Liver (tissue), 8 donors: ENCODE measurements at regions not wholly inside any gene's neighbourhood (a gene's known extent, or its start where the extent isn't known, plus 50 kb on each side); places are given as distances from the start of the nearest gene placed in this dataset.

ENCODE experiments used
- DNase-seq: peaks from one replicate; pipeline ENCODE4 v3.0.0-alpha.2; 2017; ENCODE audit warnings: low spot score
- H3K27ac ChIP-seq, 2 donors: one replicate each; pipeline ENCODE4 v1.7.0; 2013; ENCODE audit warnings: inconsistent platforms in 2 of 2, low read length in 2 of 2, control low read depth in 1 of 2, low read depth in 1 of 2, mild to moderate bottlenecking in 1 of 2
- H3K27me3 ChIP-seq, 4 donors: one replicate each; pipeline versions ENCODE4 v1.6.1 to v1.7.0; 2013; ENCODE audit warnings: low read length in 3 of 4, inconsistent platforms in 1 of 4, mild to moderate bottlenecking in 1 of 4, moderate library complexity in 1 of 4; ENCODE audit not compliant: control insufficient read depth in 4 of 4, insufficient read depth in 4 of 4
- H3K36me3 ChIP-seq, 4 donors: one replicate each; pipeline versions ENCODE4 v1.6.1 to v1.7.0; 2013; ENCODE audit warnings: low read length in 3 of 4, mild to moderate bottlenecking in 3 of 4, low read depth in 1 of 4, moderate library complexity in 1 of 4; ENCODE audit not compliant: control insufficient read depth in 4 of 4, insufficient read depth in 3 of 4
- H3K4me1 ChIP-seq, 4 donors: one replicate each; pipeline versions ENCODE4 v1.6.1 to v1.7.0; 2013; ENCODE audit warnings: low read length in 3 of 4, mild to moderate bottlenecking in 3 of 4, moderate library complexity in 1 of 4; ENCODE audit not compliant: control insufficient read depth in 4 of 4, insufficient read depth in 4 of 4
- H3K4me3 ChIP-seq, 3 donors: one replicate each; pipeline versions ENCODE4 v1.6.1 to v1.7.0; 2013; ENCODE audit warnings: low read length in 3 of 3, control low read depth in 1 of 3, low read depth in 1 of 3, mild to moderate bottlenecking in 1 of 3
- H3K9ac ChIP-seq, 2 donors: one replicate each; pipeline ENCODE4 v1.7.0; 2013; ENCODE audit warnings: low read length in 2 of 2, mild to moderate bottlenecking in 2 of 2, moderate library complexity in 2 of 2, control low read depth in 1 of 2, low read depth in 1 of 2
- H3K9me3 ChIP-seq, 4 donors: one replicate each; pipeline versions ENCODE4 v1.6.1 to v1.7.0; 2013; ENCODE audit warnings: low read length in 3 of 4; ENCODE audit not compliant: control insufficient read depth in 4 of 4
- ATF3 ChIP-seq: IDR thresholded peaks from 2 replicates; pipeline ENCODE4 v1.6.1; 2016; ENCODE audit warnings: antibody characterized with exemption
- CTCF ChIP-seq: fragments of 150-350 bp; IDR thresholded peaks from 2 replicates; pipeline ENCODE4 v1.5.1; 2017; ENCODE audit warnings: improper control_type of control experiment, low read depth, low read length; ENCODE audit not compliant: missing input control
- EGR1 ChIP-seq, 2 donors: IDR thresholded peaks; 2 replicates each; pipeline ENCODE4 v1.6.1; 2016 to 2018; ENCODE audit warnings: antibody characterized with exemption in 2 of 2, low read depth in 2 of 2
- FOXA1 ChIP-seq: IDR thresholded peaks from 2 replicates; pipeline ENCODE4 v1.6.1; 2016; ENCODE audit warnings: antibody characterized with exemption
- FOXA2 ChIP-seq: IDR thresholded peaks from 2 replicates; pipeline ENCODE4 v1.6.1; 2016; ENCODE audit warnings: antibody characterized with exemption
- GABPA ChIP-seq, 2 donors: IDR thresholded peaks in 1 of 2; conservative IDR thresholded peaks in 1 of 2; 2 replicates each; pipeline ENCODE4 v1.6.1; 2016; ENCODE audit warnings: antibody characterized with exemption in 2 of 2, mild to moderate bottlenecking in 1 of 2, moderate library complexity in 1 of 2
- HNF4A ChIP-seq, 2 donors: conservative IDR thresholded peaks; 2 replicates each; pipeline ENCODE4 v1.6.1; 2016; ENCODE audit warnings: antibody characterized with exemption in 2 of 2, mild to moderate bottlenecking in 2 of 2
- HNF4G ChIP-seq: IDR thresholded peaks from 2 replicates; pipeline ENCODE4 v1.6.1; 2016; ENCODE audit warnings: antibody characterized with exemption
- JUND ChIP-seq, 2 donors: IDR thresholded peaks; 2 replicates each; pipeline ENCODE4 v1.6.1; 2016; ENCODE audit warnings: antibody characterized with exemption in 2 of 2
- MAX ChIP-seq: IDR thresholded peaks from 2 replicates; pipeline ENCODE4 v1.6.1; 2016; ENCODE audit warnings: antibody characterized with exemption
- NR2F2 ChIP-seq: IDR thresholded peaks from 2 replicates; pipeline ENCODE4 v1.6.1; 2016; ENCODE audit warnings: antibody characterized with exemption
- RAD21 ChIP-seq, 2 donors: IDR thresholded peaks; 2 replicates each; pipeline ENCODE4 v1.6.1; 2016; ENCODE audit warnings: antibody characterized with exemption in 2 of 2, mild to moderate bottlenecking in 2 of 2
- REST ChIP-seq: IDR thresholded peaks from 2 replicates; pipeline ENCODE4 v1.6.1; 2016; ENCODE audit warnings: antibody characterized with exemption, mild to moderate bottlenecking
- RXRA ChIP-seq, 2 donors: IDR thresholded peaks; 2 replicates each; pipeline ENCODE4 v1.6.1; 2017 to 2018; ENCODE audit warnings: antibody characterized with exemption in 2 of 2, mild to moderate bottlenecking in 1 of 2
- SP1 ChIP-seq: IDR thresholded peaks from 2 replicates; pipeline ENCODE4 v1.6.1; 2018; ENCODE audit warnings: antibody characterized with exemption, mild to moderate bottlenecking
- TAF1 ChIP-seq: conservative IDR thresholded peaks from 2 replicates; pipeline ENCODE4 v1.6.1; 2016; ENCODE audit warnings: antibody characterized with exemption, mild to moderate bottlenecking
- YY1 ChIP-seq: IDR thresholded peaks from 2 replicates; pipeline ENCODE4 v1.6.1; 2016; ENCODE audit warnings: antibody characterized with exemption, mild to moderate bottlenecking
- ZBTB33 ChIP-seq: IDR thresholded peaks from 2 replicates; pipeline ENCODE4 v1.6.1; 2016; ENCODE audit warnings: antibody characterized with exemption
- WGBS: extraction: QIAGEN DNeasy Blood & Tissue Kit; methylation state at CpG from one replicate; pipeline ENCODE4 v1.1.7; 2013; 5-methylcytosine and 5-hydroxymethylcytosine counted together
- donor health status: healthy.
- donor health status: healthy.
- donor health status: healthy.
- donor health status: healthy.
- donor health status: healthy.

- no peaks in the 10 kb centered on the region for H3K27me3 ChIP-seq
- no peaks in the 10 kb centered on the region for H3K9me3 ChIP-seq
- H3K27ac ChIP-seq: no peak overlapping the region
- H3K4me1 ChIP-seq: no peaks in the 10 kb centered on the region
- no peak overlapping the region for H3K9ac ChIP-seq
- 47% methylated on average over 2 of the region's 2 CpGs for WGBS
- H3K36me3 ChIP-seq: no peaks in the 10 kb centered on the region
- TF ChIP-seq RAD21 (IDR thresholded peaks at IDR 0.05) (no peak), GABPA (IDR thresholded peaks at IDR 0.05 in 1 of 2, conservative IDR thresholded peaks at IDR 0.05 in 1 of 2) (no peak), CTCF (no peak), ZBTB33 (no peak), EGR1 (IDR thresholded peaks at IDR 0.05; ENCODE audit: low read depth in 2 of 2) (no peak), FOXA2 (no peak), RXRA (IDR thresholded peaks at IDR 0.05) (no peak), JUND (IDR thresholded peaks at IDR 0.05) (no peak)
- H3K4me3 ChIP-seq: no peak overlapping the region
- no peak for DNase-seq
These were observed 108.7 kb upstream of the FUNDC1 start for GRCh38 chrX:44651358-44651757.

- H3K4me3 ChIP-seq: no peak overlapping the region
- no peaks in the 10 kb centered on the region for H3K36me3 ChIP-seq
- H3K27me3 ChIP-seq: peaks cover 0 to 6% (median 0%) of the 10 kb centered on the region in 4 donors
- no peak for DNase-seq
- TF ChIP-seq ZBTB33 (no peak), SP1 (no peak), RAD21 (IDR thresholded peaks at IDR 0.05) (no peak), CTCF (no peak), EGR1 (IDR thresholded peaks at IDR 0.05; ENCODE audit: low read depth in 2 of 2) (no peak), NR2F2 (no peak), REST (no peak), TAF1 (no peak), ATF3 (no peak), FOXA1 (no peak), RXRA (IDR thresholded peaks at IDR 0.05) (no peak), YY1 (no peak), FOXA2 (no peak), HNF4G (no peak), HNF4A (conservative IDR thresholded peaks at IDR 0.05) (no peak), GABPA (IDR thresholded peaks at IDR 0.05 in 1 of 2, conservative IDR thresholded peaks at IDR 0.05 in 1 of 2) (no peak), JUND (IDR thresholded peaks at IDR 0.05) (no peak), MAX (no peak)
- H3K9me3 ChIP-seq: peaks cover 0 to 5% (median 0%) of the 10 kb centered on the region in 4 donors
- WGBS: 81% methylated on average over 5 of the region's 5 CpGs
- H3K4me1 ChIP-seq: no peaks in the 10 kb centered on the region
- H3K9ac ChIP-seq: no peak overlapping the region
- H3K27ac ChIP-seq: no peak overlapping the region
These were observed 101.1 kb upstream of the FUNDC1 start for GRCh38 chrX:44643723-44644122.
